ENCODE measurements at regions not wholly inside any gene's neighbourhood (a gene's known extent, or its start where the extent isn't known, plus 50 kb on each side); places are given as distances from the start of the nearest gene placed in this dataset.

GRCh38 chr4:108396900-108397497, 223.4 kb upstream of the RPL34 start:
- no peak overlapping the region for H3K4me3 ChIP-seq (ENCODE audit: low read depth, low read length)
- TF ChIP-seq CTCF (IDR thresholded peaks at IDR 0.05; ENCODE audit: low read depth, low read length) = no peak
- no peak for DNase-seq (ENCODE audit: low read depth, low spot score)
- in situ Hi-C loops (cut with HindIII; ENCODE audit: low sequenced_read_pairs) = no loop called here

DNA sequence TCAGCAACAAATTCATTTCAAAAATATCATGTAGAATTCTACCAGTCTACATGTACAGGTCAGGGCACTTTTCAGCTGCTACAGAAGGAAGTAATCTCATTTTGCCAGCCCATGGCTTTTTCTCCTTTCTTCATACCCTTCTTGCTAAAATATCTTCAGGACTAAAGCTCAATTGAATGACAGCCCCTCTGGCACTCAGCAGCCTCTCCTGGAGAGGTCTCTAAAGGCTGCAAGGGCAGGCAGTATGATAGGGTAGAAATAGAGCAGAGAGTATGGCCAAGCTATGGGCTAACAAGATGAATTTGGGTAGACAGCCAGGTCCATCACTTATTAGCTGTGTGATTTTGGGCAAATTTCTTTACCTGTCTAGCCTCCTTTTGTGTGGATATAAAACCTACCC, 224.6 kb upstream of the RPL34 start:
- H3K4me3 ChIP-seq (ENCODE audit: low read depth, low read length) = no peak overlapping the region
- DNase-seq (ENCODE audit: low read depth, low spot score) = no peak
- in situ Hi-C loops (cut with HindIII; ENCODE audit: low sequenced_read_pairs) = no loop called here
- TF ChIP-seq CTCF (IDR thresholded peaks at IDR 0.05; ENCODE audit: low read depth, low read length) = no peak

GRCh38 chr4:108393890-108394472, 225.2 kb upstream of the LEF1 start:
- no peak for TF ChIP-seq CTCF (IDR thresholded peaks at IDR 0.05; ENCODE audit: low read depth, low read length)
- no peak for DNase-seq (ENCODE audit: low read depth, low spot score)
- H3K4me3 ChIP-seq (ENCODE audit: low read depth, low read length) = no peak overlapping the region
- in situ Hi-C loops (cut with HindIII; ENCODE audit: low sequenced_read_pairs) = no loop called here

GRCh38 chr4:108391701-108392455, 223.1 kb upstream of the LEF1 start:
- no peak for DNase-seq (ENCODE audit: low read depth, low spot score)
- no peak overlapping the region for H3K4me3 ChIP-seq (ENCODE audit: low read depth, low read length)
- TF ChIP-seq CTCF (IDR thresholded peaks at IDR 0.05; ENCODE audit: low read depth, low read length) = no peak
- in situ Hi-C loops (cut with HindIII; ENCODE audit: low sequenced_read_pairs) = no loop called here

DNA sequence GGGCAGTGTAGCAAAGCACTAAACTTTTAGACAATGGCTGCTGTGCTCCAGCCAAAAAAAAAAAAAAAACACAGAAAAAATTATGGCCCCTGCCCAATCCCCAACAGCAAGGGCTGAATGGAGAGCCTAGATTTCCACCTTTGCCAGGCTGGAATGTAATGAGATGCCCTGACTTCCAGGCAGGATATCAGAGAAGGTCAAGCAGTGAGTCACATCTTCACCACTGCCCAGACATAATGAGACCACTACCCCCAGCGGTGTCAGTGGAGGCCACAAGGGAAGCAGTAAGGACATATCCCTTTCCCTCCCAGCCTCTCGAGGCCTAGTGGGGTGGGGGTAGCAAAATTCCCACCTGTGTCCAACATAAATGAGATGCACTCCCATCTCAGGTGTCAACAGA, 216.3 kb upstream of the LEF1 start:
- in situ Hi-C loops (cut with HindIII; ENCODE audit: low sequenced_read_pairs) = no loop called here
- H3K4me3 ChIP-seq (ENCODE audit: low read depth, low read length) = no peak overlapping the region
- TF ChIP-seq CTCF (IDR thresholded peaks at IDR 0.05; ENCODE audit: low read depth, low read length) = no peak
- DNase-seq (ENCODE audit: low read depth, low spot score) = peak; percentile 15

DNA sequence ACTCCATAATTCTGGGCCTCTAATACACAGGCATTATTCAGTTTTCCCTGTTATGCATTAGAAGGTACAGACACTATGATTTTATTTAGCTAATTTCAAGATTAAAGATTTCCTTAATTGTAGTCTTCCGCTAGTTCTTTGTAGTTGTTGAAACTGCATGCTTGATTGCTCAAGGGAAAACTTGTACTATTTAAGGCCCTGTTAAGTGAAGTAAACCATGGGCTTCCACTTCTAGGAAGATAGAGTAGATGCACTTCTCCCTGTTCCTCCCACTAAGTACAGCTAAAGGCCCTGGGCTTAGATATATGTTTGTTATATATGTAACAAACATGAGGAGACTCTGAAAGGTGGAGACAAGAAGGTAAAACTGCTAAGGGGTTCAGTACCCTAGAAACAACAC, 215.8 kb upstream of the LEF1 start:
- TF ChIP-seq CTCF (IDR thresholded peaks at IDR 0.05; ENCODE audit: low read depth, low read length) = no peak
- no peak overlapping the region for H3K4me3 ChIP-seq (ENCODE audit: low read depth, low read length)
- DNase-seq (ENCODE audit: low read depth, low spot score) = no peak
- in situ Hi-C loops (cut with HindIII; ENCODE audit: low sequenced_read_pairs) = no loop called here
